PC-9 (cell line): ENCODE measurements at regions not wholly inside any gene's neighbourhood (a gene's known extent, or its start where the extent isn't known, plus 50 kb on each side); places are given as distances from the start of the nearest gene placed in this dataset.

Source experiments
- BruUV-seq: library from RNA; stranded (reverse); fragments of 400-500 nt; replicated peaks from 2 replicates; lab custom pipeline; 2021; lab: Mats Ljungman, UMichigan
- CTCF ChIA-PET: fragments of 300-600 bp; sonication (Branson Sonifier 250); formaldehyde crosslinking; loops from one replicate; lab custom pipeline; 2022; ENCODE audit warnings: antibody characterized with exemption; lab: Charles Lee
- POLR2A ChIA-PET: fragments of 300-600 bp; sonication (Branson Sonifier 250); formaldehyde crosslinking; loops from one replicate; lab custom pipeline; 2022; ENCODE audit warnings: antibody characterized with exemption; ENCODE audit not compliant: unreplicated experiment; lab: Charles Lee
- DNase-seq, 2 experiments: peaks; one replicate each; pipeline versions ENCODE4 v3.0.0 to v3.0.0-alpha.2; 2015 to 2022; ENCODE audit warnings: mixed read lengths in 1 of 2
- H2AFZ ChIP-seq: fragments of 200-600 bp; sonication (generic); 2 replicates; pipeline ENCODE4 v1.8.1; 2017; ENCODE audit warnings: antibody characterized with exemption
- H3F3A ChIP-seq: fragments of 200-600 bp; sonication (generic); 2 replicates; pipeline ENCODE4 v1.8.1; 2017; ENCODE audit warnings: antibody characterized with exemption, mild to moderate bottlenecking, low read depth; ENCODE audit not compliant: insufficient read depth
- H3K27ac ChIP-seq: fragments of 200-600 bp; sonication (generic); 2 replicates; pipeline ENCODE4 v1.6.1; 2016; ENCODE audit warnings: mixed run types
- H3K27me3 ChIP-seq: fragments of 200-600 bp; sonication (generic); 2 replicates; pipeline ENCODE4 v1.6.1; 2016; ENCODE audit warnings: low read depth, mixed run types; ENCODE audit not compliant: insufficient read depth
- H3K36me3 ChIP-seq: fragments of 200-600 bp; sonication (generic); 2 replicates; pipeline ENCODE4 v1.6.1; 2016; ENCODE audit warnings: low read depth, mixed run types
- H3K4me1 ChIP-seq: fragments of 200-600 bp; sonication (generic); replicated peaks from 2 replicates; pipeline ENCODE4 v1.6.1; 2016; ENCODE audit warnings: mixed run types; ENCODE audit not compliant: insufficient read depth
- H3K4me2 ChIP-seq: fragments of 200-600 bp; sonication (generic); 2 replicates; pipeline ENCODE4 v1.6.1; 2017; ENCODE audit warnings: mixed run types
- H3K4me3 ChIP-seq: fragments of 200-600 bp; sonication (generic); 2 replicates; pipeline ENCODE4 v1.6.1; 2016; ENCODE audit warnings: mixed run types
- H3K79me2 ChIP-seq: fragments of 200-600 bp; sonication (generic); 2 replicates; pipeline ENCODE4 v1.6.1; 2017; ENCODE audit warnings: low read depth, mixed run types
- H3K9me2 ChIP-seq: fragments of 200-600 bp; sonication (generic); 2 replicates; pipeline ENCODE4 v1.8.1; 2017; ENCODE audit warnings: mild to moderate bottlenecking; ENCODE audit not compliant: insufficient read depth
- H3K9me3 ChIP-seq: fragments of 200-600 bp; sonication (generic); 2 replicates; pipeline ENCODE4 v1.8.1; 2016; ENCODE audit warnings: low read depth; ENCODE audit not compliant: insufficient read depth
- H4K20me1 ChIP-seq: fragments of 200-600 bp; sonication (generic); 2 replicates; pipeline ENCODE4 v1.8.1; 2017; ENCODE audit not compliant: insufficient read depth
- CTCF ChIP-seq: fragments of 200-600 bp; sonication (generic); conservative IDR thresholded peaks from 2 replicates; pipeline ENCODE4 v1.6.1; 2017; ENCODE audit warnings: mixed run types, antibody characterized with exemption, mild to moderate bottlenecking, moderate library complexity
- EZH2 ChIP-seq: fragments of 200-600 bp; sonication (generic); IDR thresholded peaks from 2 replicates; pipeline ENCODE4 v1.8.0; 2017; ENCODE audit warnings: antibody characterized with exemption, low read depth
- intact Hi-C: fragments of 100-400 bp; cut with micrococcal nuclease; formaldehyde crosslinking; loops from one replicate; pipeline ENCODE4 v1.10.0; 2022; ENCODE audit not compliant: unreplicated experiment

- H3K27me3 ChIP-seq = no peaks in the 10 kb centered on the region
- no peak overlapping the region for H2AFZ ChIP-seq
- H3K79me2 ChIP-seq = no peaks in the 10 kb centered on the region
- H4K20me1 ChIP-seq = no peaks in the 10 kb centered on the region
- POLR2A ChIA-PET = no interaction called here
- intact Hi-C loops = no loop called here
- DNase-seq = no peak
- no peak for TF ChIP-seq EZH2
- TF ChIP-seq CTCF = no peak
- H3K4me1 ChIP-seq = no peaks in the 10 kb centered on the region
- no peak overlapping the region for H3K4me3 ChIP-seq
- H3K27ac ChIP-seq = no peak overlapping the region
- no peaks in the 10 kb centered on the region for H3F3A ChIP-seq
- H3K4me2 ChIP-seq = no peak overlapping the region
- no peaks in the 10 kb centered on the region for H3K9me2 ChIP-seq
- no peaks in the 10 kb centered on the region for H3K36me3 ChIP-seq
- no peaks in the 10 kb centered on the region for H3K9me3 ChIP-seq
- no TSS peak for BruUV-seq
- CTCF ChIA-PET = interaction anchor here (0.6 kb wide), 1 partner anchor 124 kb away, joined by 5 read pairs; no protein-coding TSS in a partner anchor
These were observed 164.8 kb upstream of the RORA start for GRCh38 chr15:61393949-61394348.

DNA sequence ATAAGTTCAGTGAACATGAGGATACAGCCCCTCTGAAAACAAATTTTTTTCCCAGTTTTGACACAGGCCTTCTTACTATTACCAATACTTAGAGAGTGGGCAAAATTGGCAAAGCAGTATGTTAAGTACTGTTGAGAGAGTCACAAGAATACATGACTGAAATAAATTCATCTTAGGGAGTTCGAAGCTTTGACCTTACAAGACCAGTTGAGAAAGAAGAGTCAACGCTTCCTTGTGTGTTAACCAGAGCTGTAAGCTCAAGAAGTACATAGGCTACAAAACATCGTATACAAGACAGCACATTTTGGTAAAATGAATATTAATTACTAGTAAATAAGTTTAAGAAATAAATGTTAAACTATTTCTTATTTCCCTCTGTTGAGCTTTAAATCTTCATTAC is 164.4 kb upstream of the RORA start:
- ChIA-PET CTCF (interaction anchor here (0.6 kb wide), 1 partner anchor 123 kb away, joined by 5 read pairs; no protein-coding TSS in a partner anchor), POLR2A (no interaction called here)
- H3K79me2 ChIP-seq = no peaks in the 10 kb centered on the region
- H3K4me1 ChIP-seq = no peaks in the 10 kb centered on the region
- H3K27me3 ChIP-seq = no peaks in the 10 kb centered on the region
- intact Hi-C loops = no loop called here
- no peak overlapping the region for H3K4me2 ChIP-seq
- BruUV-seq = no TSS peak
- no peak overlapping the region for H2AFZ ChIP-seq
- H3K4me3 ChIP-seq = no peak overlapping the region
- no peaks in the 10 kb centered on the region for H3K36me3 ChIP-seq
- no peak overlapping the region for H3K27ac ChIP-seq
- H3K9me2 ChIP-seq = no peaks in the 10 kb centered on the region
- H4K20me1 ChIP-seq = no peaks in the 10 kb centered on the region
- DNase-seq = no peak
- H3K9me3 ChIP-seq = no peaks in the 10 kb centered on the region
- no peaks in the 10 kb centered on the region for H3F3A ChIP-seq
- TF ChIP-seq EZH2 = no peak
- no peak for TF ChIP-seq CTCF

DNA sequence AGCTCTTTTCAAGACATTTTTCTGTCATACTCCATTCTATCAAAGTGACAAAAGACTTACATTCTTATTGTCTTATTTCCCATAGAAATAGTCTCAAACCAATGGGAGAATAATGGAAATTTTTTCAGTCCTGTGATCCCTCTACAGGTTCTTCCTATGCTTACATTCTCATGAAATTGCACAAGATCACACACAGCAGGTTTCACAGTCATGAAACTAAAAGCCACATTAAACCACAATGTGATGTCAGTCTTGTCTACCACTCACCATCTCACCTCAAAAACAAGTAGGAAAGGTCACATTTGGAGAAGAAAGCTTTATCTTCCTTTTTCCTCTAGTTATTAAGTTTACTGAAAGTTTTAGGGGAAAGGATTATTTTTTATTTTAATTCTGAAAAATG is 161.0 kb upstream of the RORA start:
- Histone ChIP-seq H4K20me1 (no peaks in the 10 kb centered on the region), H3F3A (no peaks in the 10 kb centered on the region), H3K9me3 (no peaks in the 10 kb centered on the region), H3K4me3 (no peak overlapping the region), H3K27ac (no peak overlapping the region), H3K27me3 (peaks cover 2% of the 10 kb centered on the region; the same call in 1 of the 2 replicates), H3K79me2 (no peaks in the 10 kb centered on the region), H3K9me2 (no peaks in the 10 kb centered on the region), H3K36me3 (no peaks in the 10 kb centered on the region), H3K4me1 (no peaks in the 10 kb centered on the region), H3K4me2 (no peak overlapping the region), H2AFZ (no peak overlapping the region)
- no peak for TF ChIP-seq CTCF
- no peak for TF ChIP-seq EZH2
- ChIA-PET POLR2A (no interaction called here), CTCF (no interaction called here)
- DNase-seq = no peak
- intact Hi-C loops = no loop called here
- no TSS peak for BruUV-seq
